Stomach (tissue), 8 donors: ENCODE measurements at regions not wholly inside any gene's neighbourhood (a gene's known extent, or its start where the extent isn't known, plus 50 kb on each side); places are given as distances from the start of the nearest gene placed in this dataset.

ENCODE experiments used
- DNase-seq, 2 donors: peaks; one replicate each; pipeline versions ENCODE4 v3.0.0 to v3.0.0-alpha.2; 2013 to 2019
- H3K27ac ChIP-seq, 5 donors: fragments of 200-600 bp in 4 of 5; sonication (generic) in 4 of 5; one replicate each; pipeline ENCODE4 v1.5.1; 2013 to 2019; ENCODE audit warnings: mild to moderate bottlenecking in 1 of 5, moderate library complexity in 1 of 5
- H3K27me3 ChIP-seq, 3 donors: fragments of 200-600 bp; sonication (generic); one replicate each; pipeline ENCODE4 v1.5.1; 2017 to 2019; ENCODE audit warnings: mixed run types in 1 of 3
- H3K36me3 ChIP-seq, 4 donors: fragments of 200-600 bp; sonication (generic); 1 replicate in 3 of 4; 2 replicates in 1 of 4; pipeline ENCODE4 v1.5.1; 2016 to 2019
- H3K4me1 ChIP-seq, 4 donors: fragments of 200-600 bp; sonication (generic); one replicate each; pipeline ENCODE4 v1.5.1; 2016 to 2019
- H3K4me3 ChIP-seq, 4 donors: fragments of 200-600 bp; sonication (generic) in 3 of 4; one replicate each; pipeline ENCODE4 v1.5.1; 2016 to 2019; ENCODE audit warnings: mild to moderate bottlenecking in 1 of 4
- H3K9me3 ChIP-seq, 4 donors: fragments of 200-600 bp; sonication (generic); one replicate each; pipeline ENCODE4 v1.5.1; 2016 to 2019
- EP300 ChIP-seq: sonication (generic); formaldehyde crosslinking; IDR thresholded peaks from one replicate; pipeline ENCODE4 v1.6.1; 2017; ENCODE audit warnings: antibody characterized with exemption
- POLR2A ChIP-seq, 4 donors: fragments of 450-650 bp; IDR thresholded peaks; one replicate each; pipeline ENCODE4 v1.6.1; 2016; ENCODE audit warnings: antibody characterized with exemption in 4 of 4, control low read depth in 2 of 4, mild to moderate bottlenecking in 1 of 4, moderate library complexity in 1 of 4
- POLR2AphosphoS5 ChIP-seq, 3 donors: sonication (generic); formaldehyde crosslinking; IDR thresholded peaks; one replicate each; pipeline ENCODE4 v1.6.1; 2016; ENCODE audit warnings: antibody characterized with exemption in 3 of 3
- WGBS, 5 donors: extraction: QIAGEN DNeasy Blood & Tissue Kit in 3 of 5; methylation state at CpG; one replicate each; pipeline versions ENCODE4 v1.1.5 to v1.1.7; 2013 to 2018; 5-methylcytosine and 5-hydroxymethylcytosine counted together
- intact Hi-C: fragments of 100-400 bp; cut with DNase I; formaldehyde crosslinking; loops from one replicate; pipeline ENCODE4 v1.15.1; 2023; ENCODE audit warnings: low total_unique reads
- TF ChIP-seq, protein P1 (sequence below), 7 experiments: fragments of 450-650 bp in 4 of 7; fragments of 200-600 bp in 3 of 7; sonication (generic) in 3 of 7; IDR thresholded peaks; one replicate each; pipeline ENCODE4 v1.5.1; 2016 to 2019; ENCODE audit warnings: antibody characterized with exemption in 7 of 7, control low read depth in 2 of 7, mild to moderate bottlenecking in 1 of 7
- donor health status: healthy with polysubstance abuse.
- donor health status: Bipolar disorder and iron deficiency.
- donor health status: healthy.

DNA sequence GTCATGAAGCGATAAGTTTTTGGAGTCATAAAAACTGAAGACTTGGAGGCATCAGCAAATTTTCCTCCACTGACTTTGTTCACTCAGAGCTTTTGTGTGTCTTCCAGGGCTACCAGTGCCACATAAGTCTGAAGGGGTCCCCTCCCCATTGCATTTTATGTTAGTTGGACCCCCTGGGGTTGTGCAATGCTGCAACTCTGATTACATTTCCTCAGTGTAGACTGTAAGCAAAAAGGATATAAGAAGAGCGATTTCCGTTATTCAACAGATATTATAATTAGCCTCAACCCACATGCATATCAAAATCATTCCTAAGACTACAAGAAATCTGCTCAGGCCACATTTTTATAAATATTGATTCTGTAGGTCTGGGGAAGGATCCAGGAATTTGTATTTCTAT, 324.0 kb downstream of the TDRD3 start:
- Histone ChIP-seq H3K9me3 (no peaks in the 10 kb centered on the region), H3K27me3 (no peaks in the 10 kb centered on the region), H3K27ac (no peak overlapping the region), H3K4me3 (no peak overlapping the region), H3K36me3 (no peaks in the 10 kb centered on the region), H3K4me1 (no peaks in the 10 kb centered on the region)
- no peak for TF ChIP-seq EP300
- TF ChIP-seq, protein P1, sequence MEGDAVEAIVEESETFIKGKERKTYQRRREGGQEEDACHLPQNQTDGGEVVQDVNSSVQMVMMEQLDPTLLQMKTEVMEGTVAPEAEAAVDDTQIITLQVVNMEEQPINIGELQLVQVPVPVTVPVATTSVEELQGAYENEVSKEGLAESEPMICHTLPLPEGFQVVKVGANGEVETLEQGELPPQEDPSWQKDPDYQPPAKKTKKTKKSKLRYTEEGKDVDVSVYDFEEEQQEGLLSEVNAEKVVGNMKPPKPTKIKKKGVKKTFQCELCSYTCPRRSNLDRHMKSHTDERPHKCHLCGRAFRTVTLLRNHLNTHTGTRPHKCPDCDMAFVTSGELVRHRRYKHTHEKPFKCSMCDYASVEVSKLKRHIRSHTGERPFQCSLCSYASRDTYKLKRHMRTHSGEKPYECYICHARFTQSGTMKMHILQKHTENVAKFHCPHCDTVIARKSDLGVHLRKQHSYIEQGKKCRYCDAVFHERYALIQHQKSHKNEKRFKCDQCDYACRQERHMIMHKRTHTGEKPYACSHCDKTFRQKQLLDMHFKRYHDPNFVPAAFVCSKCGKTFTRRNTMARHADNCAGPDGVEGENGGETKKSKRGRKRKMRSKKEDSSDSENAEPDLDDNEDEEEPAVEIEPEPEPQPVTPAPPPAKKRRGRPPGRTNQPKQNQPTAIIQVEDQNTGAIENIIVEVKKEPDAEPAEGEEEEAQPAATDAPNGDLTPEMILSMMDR (IDR thresholded peaks at IDR 0.05) = no peak
- TF ChIP-seq POLR2AphosphoS5 (IDR thresholded peaks at IDR 0.05) = no peak
- no peak for TF ChIP-seq POLR2A (IDR thresholded peaks at IDR 0.05)
- intact Hi-C loops = no loop called here
- WGBS, 5 donors = 87 to 97% (median 92%) methylated on average over 3 of the region's 3 CpGs
- no peak for DNase-seq

DNA sequence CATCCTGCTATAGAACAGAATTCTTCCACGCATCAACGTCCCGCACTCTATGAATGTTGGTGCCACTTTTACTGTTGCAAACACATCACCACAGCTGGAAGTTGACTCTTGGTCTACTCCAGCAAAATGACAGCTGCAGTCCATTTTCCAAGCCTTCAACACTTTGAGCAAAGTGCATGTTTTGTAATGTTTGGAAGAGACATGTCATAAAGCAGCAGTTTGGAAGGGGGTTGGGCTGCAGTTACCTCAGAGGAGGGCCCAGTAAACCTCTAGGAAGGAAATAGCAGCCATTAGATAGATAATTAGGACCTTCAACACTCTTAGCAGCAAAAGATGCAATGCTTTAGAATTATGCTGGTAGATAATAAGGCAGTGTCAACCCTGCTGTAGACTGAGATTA, 323.6 kb downstream of the TDRD3 start:
- Histone ChIP-seq H3K4me3 (no peak overlapping the region), H3K4me1 (no peaks in the 10 kb centered on the region), H3K9me3 (no peaks in the 10 kb centered on the region), H3K27ac (no peak overlapping the region), H3K27me3 (no peaks in the 10 kb centered on the region), H3K36me3 (no peaks in the 10 kb centered on the region)
- intact Hi-C loops = no loop called here
- WGBS, 5 donors = 85 to 98% (median 92%) methylated on average over 3 of the region's 3 CpGs
- DNase-seq = no peak
- TF ChIP-seq POLR2A (IDR thresholded peaks at IDR 0.05) = no peak
- TF ChIP-seq EP300 = no peak
- TF ChIP-seq POLR2AphosphoS5 (IDR thresholded peaks at IDR 0.05) = no peak
- TF ChIP-seq, protein P1 (IDR thresholded peaks at IDR 0.05) = no peak

DNA sequence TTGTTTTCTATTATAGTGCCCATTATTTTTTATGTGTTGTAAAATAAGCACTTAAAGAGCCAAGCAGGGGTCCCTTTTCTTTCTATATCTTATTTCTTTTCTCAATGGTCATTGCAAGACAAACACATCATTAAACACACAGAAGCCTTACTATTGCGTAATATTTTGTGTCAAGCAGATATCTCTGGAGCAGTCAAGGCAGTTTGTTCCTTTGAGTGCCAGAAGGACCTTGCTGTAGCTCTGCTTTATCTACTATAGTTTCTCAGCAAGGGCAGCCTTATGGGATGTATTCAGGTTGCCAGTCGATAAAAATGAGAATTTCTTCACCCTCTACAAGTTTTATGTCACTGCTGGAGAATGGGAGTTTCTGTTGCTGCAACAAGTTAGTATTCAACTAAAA, 319.3 kb downstream of the TDRD3 start:
- Histone ChIP-seq H3K4me1 (no peaks in the 10 kb centered on the region), H3K27me3 (no peaks in the 10 kb centered on the region), H3K9me3 (no peaks in the 10 kb centered on the region), H3K4me3 (no peak overlapping the region), H3K27ac (no peak overlapping the region), H3K36me3 (no peaks in the 10 kb centered on the region)
- no peak for DNase-seq
- intact Hi-C loops = no loop called here
- TF ChIP-seq POLR2A (IDR thresholded peaks at IDR 0.05) (no peak), EP300 (no peak), POLR2AphosphoS5 (IDR thresholded peaks at IDR 0.05) (no peak)
- 66 to 81% (median 77%) methylated on average over 2 of the region's 2 CpGs for WGBS, 5 donors

DNA sequence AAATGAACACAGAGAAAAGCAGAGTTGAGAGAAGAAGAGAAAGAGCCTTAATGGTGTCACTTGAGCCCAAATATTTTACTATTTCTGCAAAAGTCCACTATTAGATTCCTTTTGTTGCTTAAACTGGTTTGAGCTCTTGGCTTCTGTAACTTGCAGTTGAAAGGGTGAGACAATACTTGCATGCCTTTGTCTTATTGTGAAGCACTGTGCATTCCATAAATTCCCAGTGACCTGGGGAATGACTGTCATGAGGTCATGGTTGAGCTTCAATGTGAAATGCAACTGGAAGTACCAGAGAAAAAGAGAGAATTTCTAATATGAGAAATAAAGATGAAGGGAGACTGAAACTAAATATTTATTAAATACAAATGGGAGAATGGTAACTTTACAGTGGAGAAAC, 310.9 kb downstream of the TDRD3 start:
- no peak overlapping the region for H3K27ac ChIP-seq
- H3K9me3 ChIP-seq = no peaks in the 10 kb centered on the region
- no peaks in the 10 kb centered on the region for H3K4me1 ChIP-seq
- no peaks in the 10 kb centered on the region for H3K27me3 ChIP-seq
- no peaks in the 10 kb centered on the region for H3K36me3 ChIP-seq
- TF ChIP-seq POLR2AphosphoS5 (IDR thresholded peaks at IDR 0.05) (no peak), EP300 (no peak), POLR2A (IDR thresholded peaks at IDR 0.05) (no peak)
- TF ChIP-seq, protein P1 (IDR thresholded peaks at IDR 0.05) = no peak
- no peak overlapping the region for H3K4me3 ChIP-seq
- intact Hi-C loops = no loop called here
- no peak for DNase-seq

DNA sequence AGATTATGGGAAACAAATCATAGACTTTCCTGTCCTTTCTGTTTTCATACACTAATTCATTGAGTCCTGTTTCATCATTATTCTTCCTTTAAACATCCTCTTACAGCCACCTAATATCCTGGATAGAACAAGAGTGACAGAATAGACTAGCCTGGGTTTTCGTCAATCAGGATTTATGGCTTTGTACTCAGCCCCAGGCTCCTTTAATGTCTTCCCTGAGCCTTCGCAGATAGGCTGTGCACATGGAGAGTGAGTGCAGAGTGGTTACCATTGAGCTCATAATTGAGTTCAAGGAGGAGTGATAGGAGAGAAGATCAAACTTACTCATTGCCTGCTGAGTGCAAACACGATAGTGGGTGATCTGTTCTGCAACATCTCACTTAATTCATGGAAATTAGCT, 304.9 kb downstream of the TDRD3 start:
- Histone ChIP-seq H3K4me3 (no peak overlapping the region), H3K4me1 (no peaks in the 10 kb centered on the region), H3K27ac (no peak overlapping the region), H3K36me3 (no peaks in the 10 kb centered on the region), H3K27me3 (no peaks in the 10 kb centered on the region), H3K9me3 (no peaks in the 10 kb centered on the region)
- WGBS, 5 donors = 76 to 90% (median 84%) methylated on average over 3 of the region's 3 CpGs
- TF ChIP-seq EP300 (no peak), POLR2AphosphoS5 (IDR thresholded peaks at IDR 0.05) (no peak), POLR2A (IDR thresholded peaks at IDR 0.05) (no peak)
- TF ChIP-seq, protein P1 (IDR thresholded peaks at IDR 0.05) = no peak
- intact Hi-C loops = no loop called here
- no peak for DNase-seq
